Bone marrow (tissue), 2 donors: ENCODE measurements at regions not wholly inside any gene's neighbourhood (a gene's known extent, or its start where the extent isn't known, plus 50 kb on each side); places are given as distances from the start of the nearest gene placed in this dataset.

Experiments used
- DNase-seq, 2 donors: peaks; one replicate each; lab custom pipeline; 2025; lab: John Stamatoyannopoulos, UW

- no peak for DNase-seq
Measured at GRCh38 chr2:219897456-219897855, 270.0 kb downstream of the SLC4A3 start.

- no peak for DNase-seq
Measured at GRCh38 chr2:219901155-219901554, 273.7 kb downstream of the SLC4A3 start.

- DNase-seq = no peak
Measured at GRCh38 chr2:219902891-219903552, 275.6 kb downstream of the SLC4A3 start.

GRCh38 chr2:219905640-219906039 is 278.2 kb downstream of the SLC4A3 start:
- no peak for DNase-seq

- DNase-seq = no peak
Measured at GRCh38 chr2:219906114-219907010, 278.9 kb downstream of the SLC4A3 start.

GRCh38 chr2:219907011-219907365 is 279.6 kb downstream of the SLC4A3 start:
- DNase-seq = no peak

GRCh38 chr2:219908538-219908937 is 281.1 kb downstream of the SLC4A3 start:
- DNase-seq = no peak

GRCh38 chr2:219911541-219911940 is 284.1 kb downstream of the SLC4A3 start:
- DNase-seq = no peak

- no peak for DNase-seq
Measured at GRCh38 chr2:219912491-219912921, 285.1 kb downstream of the SLC4A3 start.

- DNase-seq = no peak
Measured at GRCh38 chr2:219914577-219914976, 287.1 kb downstream of the SLC4A3 start.

GRCh38 chr2:219916281-219916680 is 288.9 kb downstream of the SLC4A3 start:
- no peak for DNase-seq

GRCh38 chr2:219916726-219917440 is 289.5 kb downstream of the SLC4A3 start:
- no peak for DNase-seq

GRCh38 chr2:219918254-219918653 is 290.8 kb downstream of the SLC4A3 start:
- no peak for DNase-seq

- DNase-seq = no peak
Measured at GRCh38 chr2:219918944-219919343, 291.5 kb downstream of the SLC4A3 start.

- DNase-seq = no peak
Measured at GRCh38 chr2:219919506-219919905, 292.1 kb downstream of the SLC4A3 start.

- DNase-seq = no peak
Measured at GRCh38 chr2:219929835-219930234, 302.4 kb downstream of the SLC4A3 start.

GRCh38 chr2:219939647-219940046 is 312.2 kb downstream of the SLC4A3 start:
- DNase-seq = no peak

GRCh38 chr2:219944866-219945265 is 317.4 kb downstream of the SLC4A3 start:
- DNase-seq = no peak

GRCh38 chr2:219946021-219946420 is 318.6 kb downstream of the SLC4A3 start:
- no peak for DNase-seq

- DNase-seq = no peak
Measured at GRCh38 chr2:219946529-219946928, 319.1 kb downstream of the SLC4A3 start.

- DNase-seq = no peak
Measured at GRCh38 chr2:219947575-219947974, 320.1 kb downstream of the SLC4A3 start.

- no peak for DNase-seq
Measured at GRCh38 chr2:219949053-219949452, 321.6 kb downstream of the SLC4A3 start.

GRCh38 chr2:219951099-219951498 is 323.7 kb downstream of the SLC4A3 start:
- no peak for DNase-seq
